ENCODE measurements at regions not wholly inside any gene's neighbourhood (a gene's known extent, or its start where the extent isn't known, plus 50 kb on each side); places are given as distances from the start of the nearest gene placed in this dataset.

DNA sequence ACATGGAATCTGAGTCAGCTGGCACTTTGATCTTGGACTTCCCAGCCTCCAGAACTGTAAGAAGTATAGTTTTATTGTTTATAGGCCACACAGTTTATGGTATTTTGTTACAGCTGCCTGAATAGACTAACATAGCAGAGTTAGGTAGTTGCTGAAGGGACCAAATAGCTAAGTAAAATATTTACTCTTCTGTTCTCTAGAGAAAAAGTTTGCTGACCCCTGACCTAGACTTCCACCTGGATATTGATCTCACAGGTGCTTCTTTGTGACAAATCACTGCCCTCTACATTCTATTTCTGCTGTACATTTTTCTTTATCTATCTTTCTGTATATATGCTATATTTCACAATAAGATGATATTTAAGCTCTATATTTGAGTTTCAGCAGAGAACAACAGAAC lies 212.5 kb downstream of the CSNK2A3 start:
- DNase-seq (ENCODE audit: low read depth) = no peak

DNA sequence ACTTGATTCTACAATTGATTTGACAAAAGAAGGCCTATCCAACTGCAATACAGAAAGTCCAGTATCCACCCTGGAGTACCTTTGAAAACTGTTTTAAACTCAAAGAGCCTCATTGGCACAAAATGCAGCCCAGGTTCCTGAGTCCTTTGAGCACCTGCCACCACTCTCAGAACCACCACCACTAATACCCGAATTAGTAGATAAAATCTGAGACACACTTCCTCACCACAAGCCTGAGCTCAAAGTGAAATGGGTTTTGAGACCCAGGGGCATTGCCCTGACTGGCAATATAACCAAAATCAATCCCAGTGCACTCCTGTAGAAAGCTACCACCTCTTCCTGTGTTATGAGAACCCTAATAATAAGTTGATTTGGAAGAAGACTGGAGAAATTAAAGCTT lies 215.7 kb downstream of the CSNK2A3 start:
- no peak for DNase-seq (ENCODE audit: low read depth)

DNA sequence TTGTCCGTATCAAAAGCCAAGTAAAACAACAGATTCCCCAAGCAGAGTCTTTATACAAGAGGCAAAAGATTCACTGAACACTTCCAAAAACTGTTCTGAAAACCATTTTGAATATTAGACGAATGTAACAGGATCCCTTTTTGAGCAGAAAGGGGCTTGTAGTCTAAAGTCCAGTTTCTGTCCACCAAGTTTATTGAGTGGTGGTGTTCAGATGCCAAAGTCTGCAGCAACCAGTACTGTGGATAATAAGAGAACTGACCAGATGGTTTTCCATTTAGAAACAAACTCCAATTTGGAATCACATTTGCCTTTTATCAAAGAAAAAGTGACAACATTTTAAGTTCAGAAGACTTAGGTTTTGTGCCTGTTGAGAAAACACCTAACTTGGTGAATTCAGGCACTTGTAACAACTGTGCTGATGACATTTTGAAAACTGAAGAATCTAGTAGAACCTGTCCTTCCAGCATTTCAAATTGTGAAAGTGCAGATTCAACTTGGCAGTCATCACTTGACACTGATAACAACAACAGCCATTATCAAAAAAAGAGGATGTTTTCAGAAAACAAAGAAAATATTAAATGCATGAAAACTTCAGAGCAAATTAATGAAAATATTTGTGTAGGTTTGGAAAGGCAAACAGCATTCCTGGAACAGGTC lies 217.1 kb downstream of the CSNK2A3 start:
- DNase-seq (ENCODE audit: low read depth) = no peak

DNA sequence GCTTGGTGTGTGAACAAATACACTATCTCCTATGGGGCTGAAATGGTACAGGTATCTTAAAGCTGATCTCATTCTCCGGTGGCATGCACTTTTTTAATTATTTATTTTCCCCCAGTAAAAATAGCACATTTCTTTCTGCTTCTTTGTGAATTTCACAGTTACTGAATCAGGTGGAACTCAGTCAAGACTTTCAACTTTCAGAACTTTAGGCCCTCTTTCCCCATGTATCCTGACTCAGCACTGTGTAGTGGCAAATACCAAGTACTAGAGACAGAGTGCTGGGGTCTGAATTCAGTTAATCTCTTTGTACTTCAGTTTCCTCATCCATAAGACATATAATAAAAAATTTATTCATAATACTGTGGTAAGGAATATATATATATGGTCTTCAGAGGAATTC lies 223.9 kb downstream of the CSNK2A3 start:
- no peak for DNase-seq (ENCODE audit: low read depth)

DNA sequence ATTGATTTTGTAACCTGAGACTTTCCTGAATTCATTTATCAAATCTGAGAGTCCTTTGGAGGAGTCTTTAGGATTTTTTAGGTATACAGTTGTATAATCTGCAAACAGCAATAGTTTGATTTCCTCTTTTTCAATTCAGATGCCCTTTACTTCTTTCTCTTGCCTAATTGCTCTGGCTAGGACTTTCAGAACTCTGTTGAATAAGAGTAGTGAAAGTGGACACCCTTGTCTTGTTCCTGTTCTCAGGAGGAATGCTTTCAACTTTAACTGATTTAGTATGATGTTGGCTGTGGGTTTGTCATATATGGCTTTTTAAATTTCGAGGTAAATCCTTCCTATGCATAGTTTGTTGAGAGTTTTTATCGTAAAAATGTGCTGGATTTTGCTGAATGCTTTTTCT lies 227.4 kb downstream of the CSNK2A3 start:
- DNase-seq (ENCODE audit: low read depth) = no peak

DNA sequence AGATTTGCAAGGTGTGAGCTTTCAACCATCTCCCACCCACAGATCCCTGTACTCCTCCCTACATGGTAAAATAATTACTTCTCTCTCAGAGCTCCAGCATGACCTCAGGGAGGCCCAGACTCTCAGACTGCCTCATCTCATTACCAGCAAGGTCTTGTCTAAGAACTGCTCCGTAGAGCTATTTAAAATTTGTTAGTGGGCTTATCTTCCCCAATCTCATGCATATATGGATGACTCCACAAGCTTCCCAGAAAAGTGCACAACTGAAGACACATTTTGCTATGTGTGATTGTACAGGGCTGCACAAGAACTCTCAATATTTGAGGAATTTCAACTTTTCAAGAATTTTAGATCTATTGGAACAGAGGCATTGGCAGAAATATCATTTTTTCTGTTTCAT lies 230.3 kb downstream of the CSNK2A3 start:
- DNase-seq (ENCODE audit: low read depth) = no peak

DNA sequence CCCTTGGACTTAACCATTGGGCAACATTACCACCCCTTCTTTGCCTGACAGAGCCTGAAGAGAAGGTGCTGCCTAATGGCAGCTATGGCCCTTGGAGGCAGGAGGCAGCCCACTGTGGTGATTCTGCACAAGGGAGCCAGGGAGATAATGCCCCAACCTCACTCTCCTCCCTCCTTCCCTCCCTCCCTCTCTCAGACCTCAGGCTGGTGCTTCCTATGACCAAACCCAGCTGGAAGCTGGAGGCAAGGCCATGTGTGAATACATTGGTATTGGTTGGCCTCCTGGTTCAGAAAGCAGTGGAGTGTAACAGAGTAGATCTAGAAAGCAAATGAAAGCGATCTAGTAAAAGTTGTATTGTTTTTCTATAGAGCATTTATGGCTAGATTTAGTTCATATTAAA lies 233.1 kb downstream of the CSNK2A3 start:
- DNase-seq (ENCODE audit: low read depth) = no peak

DNA sequence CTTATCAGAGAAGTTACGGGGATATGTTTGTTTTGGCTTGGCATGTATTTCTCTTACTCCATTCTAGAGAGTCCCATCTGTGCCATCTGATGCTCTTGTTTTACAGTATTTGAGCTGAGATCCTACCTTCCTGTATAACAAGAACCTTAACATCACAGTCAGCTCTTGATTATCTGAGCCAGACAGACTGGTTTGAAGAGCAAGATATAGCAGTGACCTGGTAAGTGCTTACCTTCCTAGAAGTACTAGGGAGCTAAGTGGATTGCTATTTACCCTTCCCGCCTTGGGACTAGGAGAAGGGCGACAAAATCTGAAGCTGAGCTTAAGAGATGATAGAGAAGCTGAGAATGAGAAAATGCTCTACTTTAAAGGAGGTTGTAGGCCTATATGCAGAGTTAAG lies 235.3 kb downstream of the CSNK2A3 start:
- DNase-seq (ENCODE audit: low read depth) = no peak

DNA sequence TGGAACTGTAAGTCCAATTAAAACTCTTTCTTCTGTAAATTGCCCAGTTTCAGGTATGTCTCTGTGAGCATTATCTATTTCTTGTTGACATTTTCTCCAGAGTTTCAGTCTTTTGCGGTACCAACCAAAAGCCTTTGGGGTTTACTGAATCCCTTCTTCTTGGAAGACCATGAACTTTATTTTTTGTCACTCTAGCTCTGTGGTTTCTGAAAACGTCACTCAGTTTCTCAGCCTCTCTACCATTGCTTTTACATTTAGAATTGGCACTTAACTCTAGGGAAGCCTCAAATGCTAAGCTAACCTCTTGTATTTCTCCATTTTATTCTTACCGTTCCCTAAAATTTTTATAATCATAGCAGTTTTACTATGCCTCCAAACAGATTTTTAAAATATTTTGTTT lies 237.6 kb downstream of the CSNK2A3 start:
- DNase-seq (ENCODE audit: low read depth) = no peak

DNA sequence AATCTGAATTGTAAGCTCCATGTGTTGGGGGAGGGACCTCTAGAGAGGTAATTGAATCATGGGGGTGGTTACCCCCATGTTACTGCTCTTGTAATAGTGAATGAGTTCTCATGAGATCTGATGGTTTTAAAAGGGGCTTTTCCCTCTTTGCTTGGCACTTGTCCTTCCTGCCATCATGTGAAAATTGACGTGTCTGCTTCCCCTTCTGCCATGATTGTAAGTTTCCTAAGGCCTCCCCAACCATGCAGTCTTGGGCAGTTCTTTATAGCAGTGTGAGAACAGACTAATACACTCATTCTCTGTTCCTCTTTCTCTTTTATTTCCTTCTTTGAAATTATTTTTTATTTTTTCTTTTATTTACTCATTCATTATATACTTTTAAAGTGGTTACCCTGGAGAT lies 239.4 kb downstream of the CSNK2A3 start:
- no peak for DNase-seq (ENCODE audit: low read depth)

DNA sequence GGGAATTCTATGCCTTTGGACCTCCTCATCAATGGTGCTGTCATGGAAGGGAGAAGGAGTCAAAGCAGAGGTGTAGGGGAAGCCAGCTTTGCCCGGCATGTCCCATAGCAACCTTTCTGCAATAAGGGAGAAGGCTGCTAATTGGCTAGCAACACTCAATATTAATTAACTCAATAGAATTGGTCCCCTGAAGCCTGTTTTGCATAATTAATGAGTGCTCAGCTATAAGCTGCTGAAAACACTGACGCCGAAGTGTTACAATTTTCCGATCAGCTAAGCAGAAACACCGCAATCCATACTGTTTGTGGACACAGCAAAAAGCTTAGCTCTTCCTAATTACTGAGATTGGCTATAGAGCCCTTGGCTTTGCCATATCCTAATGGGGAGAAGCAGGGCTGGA lies 245.0 kb downstream of the CSNK2A3 start:
- no peak for DNase-seq (ENCODE audit: low read depth)

DNA sequence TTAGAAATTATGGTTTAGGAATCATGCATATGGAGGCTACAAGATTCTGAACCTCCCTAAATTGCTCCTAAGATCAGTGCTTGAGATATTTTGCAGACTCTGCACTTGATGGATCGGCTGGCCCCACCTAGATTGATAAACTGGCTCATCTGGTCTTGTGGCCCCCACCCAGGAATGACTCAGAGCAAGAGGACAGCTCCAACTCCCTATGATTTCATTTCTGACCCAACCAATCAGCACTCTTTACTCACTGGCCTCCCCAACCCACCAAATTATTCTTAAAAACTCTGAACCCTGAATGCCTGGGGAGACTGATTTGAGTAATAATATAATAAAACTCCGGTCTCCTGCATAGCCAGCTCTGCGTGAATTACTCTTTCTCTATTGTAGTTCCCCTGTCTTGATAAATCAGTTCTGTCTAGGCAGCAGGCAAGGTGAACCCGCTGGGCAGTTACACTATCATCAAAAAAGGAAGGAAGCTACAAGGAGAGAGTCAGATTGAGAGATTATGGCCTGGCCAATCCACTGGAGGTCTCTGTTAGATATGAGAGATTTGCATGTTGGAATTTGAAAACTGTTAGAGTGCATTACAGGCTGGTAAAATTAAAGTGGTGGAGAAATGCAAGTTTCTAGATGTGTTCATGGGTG lies 245.8 kb downstream of the CSNK2A3 start:
- no peak for DNase-seq (ENCODE audit: low read depth)

DNA sequence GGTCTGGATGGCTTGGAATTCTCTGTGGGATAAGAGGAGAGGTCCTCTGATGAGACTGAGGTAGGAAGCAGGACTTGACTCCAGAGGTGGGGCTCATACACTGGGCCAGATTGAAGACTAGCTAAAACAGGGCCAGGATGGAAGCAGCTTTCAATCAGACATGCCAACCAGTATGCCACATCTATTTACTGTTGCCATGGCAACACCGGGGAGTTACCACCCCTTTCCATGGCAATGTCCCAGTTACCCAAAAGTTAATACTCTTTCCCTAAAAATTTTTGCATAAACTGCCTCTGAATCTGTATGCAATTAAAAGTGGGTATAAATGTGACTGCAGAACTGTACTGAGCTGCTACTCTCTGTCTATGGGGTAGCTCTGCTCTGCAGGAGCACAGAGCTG lies 247.5 kb upstream of the ZBED5 start:
- DNase-seq (ENCODE audit: low read depth) = no peak

DNA sequence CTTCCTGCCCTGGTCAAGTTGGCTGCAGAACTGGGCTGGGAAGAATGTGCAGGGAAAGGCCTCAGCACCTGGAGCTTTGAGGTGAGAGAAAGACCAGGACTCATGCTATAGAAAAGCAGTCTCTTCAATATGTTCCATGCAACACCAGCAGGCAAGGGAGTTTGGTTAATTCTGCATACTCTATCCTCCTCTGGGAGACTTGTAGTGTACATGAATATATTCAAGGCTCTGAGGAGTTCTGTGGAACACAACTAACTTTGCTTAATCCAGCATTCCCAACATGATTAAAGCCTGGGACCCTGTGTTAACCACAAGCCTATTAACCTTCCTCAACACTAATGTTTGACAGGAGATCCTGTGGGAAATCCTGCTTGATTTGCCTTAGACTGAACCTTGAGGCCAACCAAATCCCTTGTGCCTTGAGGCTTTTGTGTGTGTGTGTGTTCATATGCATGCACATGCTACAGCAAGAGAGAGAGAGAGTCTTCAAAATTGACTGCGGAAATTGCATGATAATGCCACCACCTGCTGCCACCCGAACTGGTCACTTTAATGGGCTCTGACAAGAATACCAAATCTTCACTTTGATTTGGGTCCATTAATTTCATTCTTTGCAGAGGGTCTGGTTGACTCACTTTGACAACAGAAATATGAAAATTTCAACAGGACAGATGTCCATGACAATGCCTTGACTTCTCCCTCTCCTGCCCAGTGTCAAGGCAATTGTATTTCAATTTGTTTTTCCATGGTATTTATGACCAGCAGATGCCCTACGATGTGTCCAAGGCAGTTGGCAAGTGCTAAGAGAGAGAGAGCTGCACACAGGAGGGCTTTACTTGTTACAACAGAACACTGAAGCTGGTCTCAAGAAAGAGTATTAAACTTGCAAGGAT lies 238.2 kb upstream of the ZBED5 start:
- no peak for DNase-seq (ENCODE audit: low read depth)

DNA sequence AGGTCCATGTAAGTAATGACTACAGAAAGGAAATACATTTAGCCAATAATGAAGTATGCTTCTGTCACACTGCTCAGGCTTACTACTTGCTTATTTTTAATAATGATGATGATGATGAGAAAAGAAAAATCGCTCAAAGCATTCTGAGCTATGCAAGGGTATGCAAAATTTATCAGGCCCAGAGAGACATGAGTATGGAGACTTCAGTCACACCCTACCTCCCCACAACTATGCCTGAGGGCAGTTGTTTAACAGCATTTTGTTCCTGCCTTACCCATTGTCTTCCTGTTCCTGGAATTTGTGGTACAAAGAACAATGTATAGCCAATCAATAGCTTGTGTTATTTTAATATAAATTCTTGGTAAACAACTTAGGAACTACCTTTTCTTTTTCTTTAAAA lies 232.6 kb upstream of the ZBED5 start:
- no peak for DNase-seq (ENCODE audit: low read depth)

DNA sequence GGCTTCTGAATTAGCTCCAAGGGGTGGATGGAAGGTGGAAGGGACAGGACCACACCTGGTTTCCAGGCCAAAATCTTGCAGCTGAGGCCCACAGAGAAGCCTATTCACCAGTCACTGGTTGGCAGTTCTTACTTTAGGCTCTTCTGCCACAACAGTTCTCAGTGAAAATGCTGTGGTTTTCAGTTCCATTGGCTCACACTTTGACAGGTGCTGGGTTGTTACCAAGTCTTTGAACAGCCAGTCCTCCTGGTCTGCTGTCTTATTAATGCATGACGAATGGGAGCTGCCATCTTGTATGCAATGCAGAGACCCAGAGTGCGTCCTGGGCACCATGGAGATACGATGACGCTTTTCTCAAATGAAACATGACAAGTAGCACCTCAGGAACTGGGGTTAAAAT lies 232.0 kb upstream of the ZBED5 start:
- DNase-seq (ENCODE audit: low read depth) = no peak

DNA sequence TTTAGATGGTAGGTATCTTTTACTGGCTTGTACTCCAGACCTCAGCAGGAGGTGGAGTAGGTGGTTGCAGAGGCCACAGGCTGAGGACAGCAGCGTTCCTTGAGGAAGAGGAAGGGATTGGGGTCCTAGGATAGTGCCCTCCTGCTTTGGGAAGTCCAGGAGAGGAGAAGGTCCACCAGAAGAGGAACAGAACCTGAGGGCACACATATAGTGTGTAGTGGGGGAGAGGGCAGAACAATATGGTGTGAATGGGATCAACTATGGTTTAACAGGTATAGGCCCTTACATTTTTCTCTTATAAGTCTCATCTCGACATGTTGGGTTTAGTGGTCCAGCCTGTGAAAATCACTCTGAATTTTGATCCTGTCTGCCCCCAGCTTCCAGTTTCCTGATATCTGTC lies 229.1 kb upstream of the ZBED5 start:
- no peak for DNase-seq (ENCODE audit: low read depth)

DNA sequence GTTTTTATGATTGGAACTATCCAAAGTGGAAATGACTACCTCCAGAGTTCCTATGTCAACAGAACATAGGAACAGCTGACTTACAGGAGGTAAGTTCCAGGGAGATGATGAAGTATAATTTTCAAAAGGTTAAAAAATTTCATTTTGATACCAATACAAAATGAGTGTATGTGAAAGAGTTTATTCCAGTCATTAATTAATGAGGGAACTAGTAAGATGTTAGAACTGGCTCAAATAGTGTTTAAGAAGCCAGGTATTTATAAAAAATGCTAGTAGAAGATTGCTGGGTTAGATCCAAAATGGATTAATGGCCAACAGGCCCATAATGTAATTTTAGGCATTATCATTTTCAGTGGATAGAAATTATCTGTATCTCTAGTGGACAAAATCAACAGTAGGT lies 227.7 kb upstream of the ZBED5 start:
- no peak for DNase-seq (ENCODE audit: low read depth)

DNA sequence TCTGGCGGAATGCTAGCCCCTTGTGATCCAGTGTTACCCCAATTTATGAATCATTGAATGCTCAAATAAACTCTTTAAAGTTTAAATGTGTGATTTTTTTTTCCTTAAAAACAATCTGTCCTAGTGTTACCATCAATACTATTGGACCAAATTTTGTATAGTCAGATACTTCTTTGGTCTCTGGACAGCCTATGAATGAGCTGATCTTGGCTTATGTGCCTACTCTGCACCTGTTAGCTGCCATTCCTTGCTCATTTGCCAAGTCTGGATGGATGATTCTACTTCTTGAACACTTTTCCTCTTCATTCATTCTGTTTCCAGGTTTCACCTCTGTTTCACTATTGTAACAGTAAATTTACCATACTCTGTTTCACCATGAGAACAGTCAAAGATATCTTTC lies 226.5 kb upstream of the ZBED5 start:
- no peak for DNase-seq (ENCODE audit: low read depth)

DNA sequence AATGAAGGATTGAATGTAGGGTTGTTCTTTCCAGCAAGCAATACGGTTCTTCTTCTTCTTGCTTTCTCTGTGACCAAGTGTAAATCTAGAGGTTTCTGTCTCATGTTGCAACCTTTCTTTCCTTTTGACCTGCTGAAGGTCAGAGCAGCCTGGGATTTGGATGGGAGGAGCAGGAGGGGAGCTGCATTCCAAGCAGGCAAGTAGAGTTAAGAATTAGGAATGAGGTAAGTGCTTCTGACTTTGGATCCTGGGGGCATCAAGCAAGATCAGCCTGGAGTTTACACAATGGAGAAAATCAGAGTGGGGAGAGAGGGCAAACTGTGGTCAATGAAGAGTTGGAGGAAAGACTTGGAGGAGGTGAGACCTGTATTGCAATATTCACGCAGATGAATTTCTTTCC lies 225.6 kb upstream of the ZBED5 start:
- DNase-seq (ENCODE audit: low read depth) = no peak

DNA sequence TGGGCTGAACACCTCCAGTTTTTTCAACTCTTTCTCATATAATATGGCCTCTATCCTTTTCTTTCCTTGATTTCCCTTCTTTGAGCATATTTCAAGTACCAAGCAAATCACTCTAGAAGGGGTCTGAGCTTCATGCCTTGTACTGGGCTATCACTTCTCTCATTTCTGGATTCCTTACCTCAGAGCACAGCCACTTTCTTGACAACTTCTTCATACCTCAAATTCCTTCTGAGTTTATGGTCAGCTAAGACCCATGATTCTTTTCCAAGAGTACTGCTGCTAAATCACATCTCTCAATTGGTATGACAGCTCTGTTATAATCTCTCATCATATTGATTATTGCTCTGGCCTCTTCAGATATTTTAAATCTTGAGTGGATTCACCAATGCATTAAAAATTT lies 224.8 kb upstream of the ZBED5 start:
- no peak for DNase-seq (ENCODE audit: low read depth)

DNA sequence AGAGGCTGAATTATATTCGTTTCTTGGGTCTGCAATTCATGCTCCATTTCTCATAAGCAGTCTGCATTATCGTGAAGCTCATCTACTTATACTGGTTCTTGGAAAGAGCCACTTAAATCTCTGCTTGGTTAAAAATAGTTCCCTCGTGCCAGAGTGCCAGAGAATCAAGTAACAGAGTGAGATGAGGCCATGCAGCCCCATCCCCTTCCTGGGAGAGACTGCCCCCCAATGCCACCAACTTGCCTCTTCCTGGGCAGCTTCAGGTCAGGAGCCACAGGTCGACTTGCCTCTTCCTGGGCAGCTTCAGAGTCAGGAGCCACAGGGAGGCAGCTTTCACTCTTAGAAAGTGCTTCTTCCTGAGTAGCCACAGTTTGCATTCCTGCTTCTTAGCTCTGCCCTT lies 223.9 kb upstream of the ZBED5 start:
- no peak for DNase-seq (ENCODE audit: low read depth)

DNA sequence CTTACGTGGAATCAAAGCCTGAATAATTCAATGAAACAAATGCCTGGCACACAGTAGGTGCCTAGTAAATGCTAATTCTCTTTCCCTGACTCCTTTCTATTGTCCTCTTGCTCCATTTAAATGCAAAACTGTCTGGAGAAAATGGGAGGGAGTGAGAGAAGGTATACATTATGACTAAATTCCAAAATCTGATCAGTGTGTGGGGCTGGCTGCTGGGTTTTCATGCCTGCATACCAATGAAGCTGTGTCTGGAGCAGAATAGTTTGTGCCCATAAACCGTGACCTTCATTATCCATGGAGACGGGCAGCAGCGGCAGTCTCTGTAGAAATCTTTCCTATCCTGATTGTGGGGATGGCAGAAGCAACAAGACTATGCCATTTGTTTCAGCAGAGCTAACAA lies 223.4 kb upstream of the ZBED5 start:
- DNase-seq (ENCODE audit: low read depth) = no peak
